ENCODE measurements at regions not wholly inside any gene's neighbourhood (a gene's known extent, or its start where the extent isn't known, plus 50 kb on each side); places are given as distances from the start of the nearest gene placed in this dataset.

DNA sequence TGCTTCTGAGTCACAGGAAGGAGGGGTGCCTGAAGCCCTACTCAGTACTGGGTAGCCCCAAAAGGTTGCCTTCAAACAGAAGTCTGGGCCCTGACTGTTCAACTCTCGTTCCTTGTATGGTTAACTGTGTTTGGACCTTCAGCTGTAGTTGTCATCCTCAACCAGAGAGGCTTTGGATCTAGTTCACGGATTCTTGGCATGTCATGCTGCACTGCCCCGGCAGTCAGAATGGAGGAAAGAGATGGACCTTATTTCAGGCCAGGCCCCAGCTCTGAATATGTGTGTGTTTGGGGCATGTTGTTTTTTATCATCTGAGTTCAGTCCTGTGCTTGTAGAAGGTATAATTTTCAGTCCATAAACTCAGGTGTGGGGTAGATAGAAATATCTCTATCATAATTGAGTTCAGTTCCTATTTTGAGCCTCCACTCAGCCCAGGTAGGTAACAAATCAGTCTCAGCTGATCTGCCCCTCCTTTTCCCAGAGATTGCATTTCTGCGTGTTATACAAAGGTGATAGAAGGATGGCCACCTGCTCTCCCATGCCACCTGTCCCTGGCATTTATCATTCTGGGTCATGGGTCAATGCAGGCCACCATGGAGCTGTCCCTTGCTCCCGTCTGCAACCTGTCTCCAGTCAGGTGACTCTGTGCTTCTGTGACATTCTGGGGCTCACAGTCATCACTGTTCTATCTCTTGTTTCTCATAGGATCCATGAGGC lies 127.5 kb upstream of the CPEB4 start (continued):
- TF ChIP-seq, protein P1, sequence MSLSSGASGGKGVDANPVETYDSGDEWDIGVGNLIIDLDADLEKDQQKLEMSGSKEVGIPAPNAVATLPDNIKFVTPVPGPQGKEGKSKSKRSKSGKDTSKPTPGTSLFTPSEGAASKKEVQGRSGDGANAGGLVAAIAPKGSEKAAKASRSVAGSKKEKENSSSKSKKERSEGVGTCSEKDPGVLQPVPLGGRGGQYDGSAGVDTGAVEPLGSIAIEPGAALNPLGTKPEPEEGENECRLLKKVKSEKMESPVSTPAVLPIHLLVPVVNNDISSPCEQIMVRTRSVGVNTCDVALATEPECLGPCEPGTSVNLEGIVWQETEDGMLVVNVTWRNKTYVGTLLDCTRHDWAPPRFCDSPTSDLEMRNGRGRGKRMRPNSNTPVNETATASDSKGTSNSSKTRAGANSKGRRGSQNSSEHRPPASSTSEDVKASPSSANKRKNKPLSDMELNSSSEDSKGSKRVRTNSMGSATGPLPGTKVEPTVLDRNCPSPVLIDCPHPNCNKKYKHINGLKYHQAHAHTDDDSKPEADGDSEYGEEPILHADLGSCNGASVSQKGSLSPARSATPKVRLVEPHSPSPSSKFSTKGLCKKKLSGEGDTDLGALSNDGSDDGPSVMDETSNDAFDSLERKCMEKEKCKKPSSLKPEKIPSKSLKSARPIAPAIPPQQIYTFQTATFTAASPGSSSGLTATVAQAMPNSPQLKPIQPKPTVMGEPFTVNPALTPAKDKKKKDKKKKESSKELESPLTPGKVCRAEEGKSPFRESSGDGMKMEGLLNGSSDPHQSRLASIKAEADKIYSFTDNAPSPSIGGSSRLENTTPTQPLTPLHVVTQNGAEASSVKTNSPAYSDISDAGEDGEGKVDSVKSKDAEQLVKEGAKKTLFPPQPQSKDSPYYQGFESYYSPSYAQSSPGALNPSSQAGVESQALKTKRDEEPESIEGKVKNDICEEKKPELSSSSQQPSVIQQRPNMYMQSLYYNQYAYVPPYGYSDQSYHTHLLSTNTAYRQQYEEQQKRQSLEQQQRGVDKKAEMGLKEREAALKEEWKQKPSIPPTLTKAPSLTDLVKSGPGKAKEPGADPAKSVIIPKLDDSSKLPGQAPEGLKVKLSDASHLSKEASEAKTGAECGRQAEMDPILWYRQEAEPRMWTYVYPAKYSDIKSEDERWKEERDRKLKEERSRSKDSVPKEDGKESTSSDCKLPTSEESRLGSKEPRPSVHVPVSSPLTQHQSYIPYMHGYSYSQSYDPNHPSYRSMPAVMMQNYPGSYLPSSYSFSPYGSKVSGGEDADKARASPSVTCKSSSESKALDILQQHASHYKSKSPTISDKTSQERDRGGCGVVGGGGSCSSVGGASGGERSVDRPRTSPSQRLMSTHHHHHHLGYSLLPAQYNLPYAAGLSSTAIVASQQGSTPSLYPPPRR (CRISPR knock-in tag; IDR thresholded peaks at IDR 0.05; ENCODE audit: borderline replicate concordance), result no peak
- TF ChIP-seq, protein P2, sequence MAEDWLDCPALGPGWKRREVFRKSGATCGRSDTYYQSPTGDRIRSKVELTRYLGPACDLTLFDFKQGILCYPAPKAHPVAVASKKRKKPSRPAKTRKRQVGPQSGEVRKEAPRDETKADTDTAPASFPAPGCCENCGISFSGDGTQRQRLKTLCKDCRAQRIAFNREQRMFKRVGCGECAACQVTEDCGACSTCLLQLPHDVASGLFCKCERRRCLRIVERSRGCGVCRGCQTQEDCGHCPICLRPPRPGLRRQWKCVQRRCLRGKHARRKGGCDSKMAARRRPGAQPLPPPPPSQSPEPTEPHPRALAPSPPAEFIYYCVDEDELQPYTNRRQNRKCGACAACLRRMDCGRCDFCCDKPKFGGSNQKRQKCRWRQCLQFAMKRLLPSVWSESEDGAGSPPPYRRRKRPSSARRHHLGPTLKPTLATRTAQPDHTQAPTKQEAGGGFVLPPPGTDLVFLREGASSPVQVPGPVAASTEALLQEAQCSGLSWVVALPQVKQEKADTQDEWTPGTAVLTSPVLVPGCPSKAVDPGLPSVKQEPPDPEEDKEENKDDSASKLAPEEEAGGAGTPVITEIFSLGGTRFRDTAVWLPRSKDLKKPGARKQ (CRISPR knock-in tag; IDR thresholded peaks at IDR 0.05), result no peak
- TF ChIP-seq, protein P3, sequence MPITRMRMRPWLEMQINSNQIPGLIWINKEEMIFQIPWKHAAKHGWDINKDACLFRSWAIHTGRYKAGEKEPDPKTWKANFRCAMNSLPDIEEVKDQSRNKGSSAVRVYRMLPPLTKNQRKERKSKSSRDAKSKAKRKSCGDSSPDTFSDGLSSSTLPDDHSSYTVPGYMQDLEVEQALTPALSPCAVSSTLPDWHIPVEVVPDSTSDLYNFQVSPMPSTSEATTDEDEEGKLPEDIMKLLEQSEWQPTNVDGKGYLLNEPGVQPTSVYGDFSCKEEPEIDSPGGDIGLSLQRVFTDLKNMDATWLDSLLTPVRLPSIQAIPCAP (CRISPR knock-in tag; IDR thresholded peaks at IDR 0.05; ENCODE audit: borderline replicate concordance), result no peak

All from K562 (cell line).